HCT116 (cell line): ENCODE measurements at regions not wholly inside any gene's neighbourhood (a gene's known extent, or its start where the extent isn't known, plus 50 kb on each side); places are given as distances from the start of the nearest gene placed in this dataset.

Experiments used
- ATAC-seq: fragments of 200-7000 bp; cut with Tn5 transposase; 2 replicates; pipeline ENCODE4 v1.9.1; 2020; ENCODE audit warnings: mild to moderate bottlenecking, moderate library complexity
- BruUV-seq: library from RNA; stranded (reverse); fragments of 400-500 nt; replicated peaks from 2 replicates; lab custom pipeline; 2021; lab: Mats Ljungman, UMichigan
- CTCF ChIA-PET: fragments of 300-600 bp; sonication (Branson Sonifier 250); formaldehyde crosslinking; loops from one replicate; lab custom pipeline; 2021; ENCODE audit warnings: antibody characterized with exemption; lab: Charles Lee
- POLR2A ChIA-PET: fragments of 300-600, 350-600 bp; sonication (Branson Sonifier 250); formaldehyde crosslinking; loops from one replicate; lab custom pipeline; 2021; ENCODE audit warnings: antibody characterized with exemption; lab: Charles Lee
- RAD21 ChIA-PET, 2 experiments: fragments of 300-600 bp; sonication (Branson Sonifier 250); formaldehyde crosslinking; loops; one replicate each; lab custom pipeline; 2023; ENCODE audit warnings: low total read pairs in 2 of 2; ENCODE audit not compliant: uncharacterized antibody in 2 of 2, unreplicated experiment in 2 of 2, low non-redundant PET in 1 of 2; lab: Charles Lee
- DNase-seq: peaks from one replicate; pipeline ENCODE4 v3.0.0-alpha.2; 2010; ENCODE audit warnings: low read depth, low spot score
- H2AFZ ChIP-seq: fragments of 200-600 bp; shearing (Covaris generic), sonication (generic); 2 replicates; pipeline ENCODE4 v1.6.1; 2017; ENCODE audit warnings: low read depth, mixed run types, mixed read lengths, antibody characterized with exemption, low read length; ENCODE audit not compliant: poor library complexity, severe bottlenecking
- H3K27ac ChIP-seq: 2 replicates; pipeline ENCODE4 v1.5.1; 2012; ENCODE audit warnings: low read depth, low read length
- H3K27me3 ChIP-seq: fragments of 200-600 bp; sonication (generic); 2 replicates; pipeline ENCODE4 v1.6.1; 2016; ENCODE audit warnings: mixed run types, low read length, mixed read lengths; ENCODE audit not compliant: insufficient read depth
- H3K36me3 ChIP-seq, 2 experiments: fragments of 200-500 bp in 1 of 2; fragments of 200-600 bp in 1 of 2; sonication (Bioruptor generic) in 1 of 2; sonication (generic) in 1 of 2; 2 replicates each; pipeline versions ENCODE4 v1.5.1 to v1.6.1; 2014 to 2016; ENCODE audit warnings: low read length in 2 of 2, inconsistent platforms in 1 of 2, mixed read lengths in 1 of 2, mixed run types in 1 of 2; ENCODE audit not compliant: insufficient read depth in 2 of 2, control insufficient read depth in 1 of 2
- H3K4me1 ChIP-seq, 2 experiments: fragments of 200-600 bp in 1 of 2; sonication (generic) in 1 of 2; 2 replicates each; pipeline versions ENCODE4 v1.5.1 to v1.6.1; 2012 to 2017; ENCODE audit warnings: low read length in 2 of 2, inconsistent platforms in 1 of 2, mild to moderate bottlenecking in 1 of 2, mixed read lengths in 1 of 2, mixed run types in 1 of 2, moderate library complexity in 1 of 2; ENCODE audit not compliant: insufficient read depth in 2 of 2, control insufficient read depth in 1 of 2
- H3K4me2 ChIP-seq: fragments of 200-600 bp; sonication (generic); 2 replicates; pipeline ENCODE4 v1.6.1; 2017; ENCODE audit warnings: mixed run types, low read length, mixed read lengths
- H3K4me3 ChIP-seq, 2 experiments: fragments of 200-600 bp in 1 of 2; sonication (generic) in 1 of 2; replicated peaks in 1 of 2; 2 replicates each; pipeline ENCODE4 v1.5.1; 2011 to 2016; ENCODE audit warnings: low read length in 2 of 2, control low read depth in 1 of 2, low read depth in 1 of 2, mild to moderate bottlenecking in 1 of 2, mixed read lengths in 1 of 2, mixed run types in 1 of 2
- H3K79me2 ChIP-seq: fragments of 200-600 bp; sonication (generic); 2 replicates; pipeline ENCODE4 v1.6.1; 2017; ENCODE audit warnings: mild to moderate bottlenecking, mixed run types, low read length, moderate library complexity, mixed read lengths; ENCODE audit not compliant: insufficient read depth
- H3K9ac ChIP-seq: fragments of 200-600 bp; sonication (generic); 2 replicates; pipeline ENCODE4 v1.6.1; 2016; ENCODE audit warnings: low read length, mixed read lengths
- H3K9me2 ChIP-seq: fragments of 200-600 bp; sonication (generic), shearing (Covaris generic); 2 replicates; pipeline ENCODE4 v1.6.1; 2017; ENCODE audit warnings: mixed run types, mild to moderate bottlenecking, moderate library complexity; ENCODE audit not compliant: insufficient read depth
- H3K9me3 ChIP-seq, 2 experiments: fragments of 200-500 bp in 1 of 2; fragments of 200-600 bp in 1 of 2; sonication (Bioruptor generic) in 1 of 2; sonication (generic) in 1 of 2; 2 replicates each; pipeline ENCODE4 v1.6.1; 2014 to 2017; ENCODE audit warnings: low read length in 2 of 2, mixed read lengths in 2 of 2, inconsistent platforms in 1 of 2, low read depth in 1 of 2, mild to moderate bottlenecking in 1 of 2, mixed run types in 1 of 2, moderate library complexity in 1 of 2; ENCODE audit not compliant: control insufficient read depth in 1 of 2, insufficient read depth in 1 of 2
- H4K20me1 ChIP-seq: fragments of 200-600 bp; sonication (generic), shearing (Covaris generic); 2 replicates; pipeline ENCODE4 v1.6.1; 2017; ENCODE audit warnings: mixed run types, mild to moderate bottlenecking, moderate library complexity; ENCODE audit not compliant: insufficient read depth
- ATF3 ChIP-seq: IDR thresholded peaks from 2 replicates; pipeline ENCODE4 v1.6.1; 2012
- CBX3 ChIP-seq: IDR thresholded peaks from 2 replicates; pipeline ENCODE4 v1.6.1; 2012; ENCODE audit warnings: low read depth
- CEBPB ChIP-seq: IDR thresholded peaks from 2 replicates; pipeline ENCODE4 v1.6.1; 2012; ENCODE audit warnings: low read depth
- CTCF ChIP-seq, 3 experiments: fragments of 200-600 bp in 1 of 3; sonication (generic) in 1 of 3; IDR thresholded peaks in 2 of 3; conservative IDR thresholded peaks in 1 of 3; 2 replicates each; pipeline ENCODE4 v1.5.1; 2012 to 2017; ENCODE audit warnings: low read depth in 2 of 3, low read length in 2 of 3, antibody characterized with exemption in 1 of 3, borderline replicate concordance in 1 of 3, control low read depth in 1 of 3, mild to moderate bottlenecking in 1 of 3, mixed read lengths in 1 of 3, mixed run types in 1 of 3, moderate library complexity in 1 of 3; ENCODE audit not compliant: insufficient read depth in 1 of 3
- EGR1 ChIP-seq: IDR thresholded peaks from 2 replicates; pipeline ENCODE4 v1.6.1; 2012; ENCODE audit warnings: low read depth
- ELF1 ChIP-seq: IDR thresholded peaks from 2 replicates; pipeline ENCODE4 v1.6.1; 2012; ENCODE audit warnings: low read depth, borderline replicate concordance
- EZH2phosphoT487 ChIP-seq: fragments of 200-600 bp; IDR thresholded peaks from 2 replicates; pipeline ENCODE4 v1.6.1; 2018; ENCODE audit warnings: antibody characterized with exemption, borderline replicate concordance
- POLR2AphosphoS5 ChIP-seq: IDR thresholded peaks from 2 replicates; pipeline ENCODE4 v1.6.1; 2011; ENCODE audit warnings: mild to moderate bottlenecking, low read depth, low read length, moderate library complexity
- RAD21 ChIP-seq: IDR thresholded peaks from 2 replicates; pipeline ENCODE4 v1.6.1; 2012; ENCODE audit warnings: low read depth, mild to moderate bottlenecking
- SRF ChIP-seq: IDR thresholded peaks from 2 replicates; pipeline ENCODE4 v1.6.1; 2012; ENCODE audit warnings: low read depth
- TCF7L2 ChIP-seq: IDR thresholded peaks from 2 replicates; pipeline ENCODE4 v1.7.0; 2011; ENCODE audit warnings: borderline replicate concordance, inconsistent platforms; ENCODE audit not compliant: insufficient read depth, insufficient read length; ENCODE audit errors: extremely low read depth
- YY1 ChIP-seq: IDR thresholded peaks from 2 replicates; pipeline ENCODE4 v1.6.1; 2011; ENCODE audit warnings: low read length, low read depth, moderate library complexity, mild to moderate bottlenecking; ENCODE audit not compliant: insufficient replicate concordance; ENCODE audit errors: extremely low read depth
- ZBTB33 ChIP-seq: IDR thresholded peaks from 2 replicates; pipeline ENCODE4 v1.6.1; 2011; ENCODE audit warnings: mild to moderate bottlenecking, low read length, moderate library complexity; ENCODE audit not compliant: insufficient replicate concordance; ENCODE audit errors: extremely low read depth
- ZFX ChIP-seq: fragments of 450-650 bp; IDR thresholded peaks from 2 replicates; pipeline ENCODE4 v1.6.1; 2017
- ZNF274 ChIP-seq: fragments of 200-500 bp; sonication (Bioruptor generic); IDR thresholded peaks from 2 replicates; pipeline ENCODE4 v1.6.1; 2014; ENCODE audit warnings: mild to moderate bottlenecking, low read depth, low read length, inconsistent platforms
- intact Hi-C: fragments of 100-400 bp; cut with micrococcal nuclease; formaldehyde crosslinking; loops from 2 replicates; pipeline ENCODE4 v1.10.0; 2022

DNA sequence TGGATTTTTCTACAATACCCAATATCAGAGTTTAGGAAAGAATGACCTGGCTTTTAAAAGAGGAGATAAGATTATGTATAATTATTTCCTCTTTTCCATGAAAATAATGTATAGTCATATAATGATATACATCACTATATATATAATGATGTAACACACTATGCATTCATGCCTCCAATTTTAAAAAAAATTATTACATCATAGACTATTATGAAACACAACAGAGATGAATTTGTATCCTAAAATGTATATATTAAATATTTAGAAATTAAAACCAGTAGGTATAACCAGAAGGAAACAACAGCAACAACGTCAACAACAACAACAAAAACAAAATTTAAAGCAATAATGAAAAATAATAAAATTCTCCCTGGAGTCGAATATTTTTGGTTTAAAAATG, 1856.5 kb upstream of the CDH6 start:
- no TSS peak for BruUV-seq
- intact Hi-C loops: no loop called here
- Histone ChIP-seq H3K27ac (no peak overlapping the region), H3K27me3 (no peaks in the 10 kb centered on the region), H3K9me2 (no peaks in the 10 kb centered on the region), H3K4me3 (no peak overlapping the region), H2AFZ (no peak overlapping the region), H3K36me3 (no peaks in the 10 kb centered on the region), H4K20me1 (no peaks in the 10 kb centered on the region), H3K4me2 (no peak overlapping the region), H3K79me2 (no peaks in the 10 kb centered on the region), H3K4me1 (no peaks in the 10 kb centered on the region), H3K9ac (no peak overlapping the region), H3K9me3 (peaks cover 7 to 17% of the 10 kb centered on the region in 2 experiments; a peak in 3 of 4 replicates)
- ATAC-seq (no peak), DNase-seq (no peak)
- CTCF ChIA-PET: no interaction called here
- POLR2A ChIA-PET: no interaction called here
- TF ChIP-seq EGR1 (no peak), SRF (no peak), EZH2phosphoT487 (no peak), ZFX (no peak), CBX3 (no peak), ZNF274 (no peak), ZBTB33 (no peak), RAD21 (no peak), CTCF (IDR thresholded peaks at IDR 0.05 in 2 of 3, conservative IDR thresholded peaks at IDR 0.05 in 1 of 3; ENCODE audit: borderline replicate concordance in 1 of 3, insufficient read depth in 1 of 3, low read depth in 2 of 3, low read length in 2 of 3) (no peak), ATF3 (no peak), TCF7L2 (no peak), CEBPB (no peak), ELF1 (no peak), POLR2AphosphoS5 (no peak), YY1 (no peak)
- RAD21 ChIA-PET: no interaction called here
